ENCODE measurements at regions not wholly inside any gene's neighbourhood (a gene's known extent, or its start where the extent isn't known, plus 50 kb on each side); places are given as distances from the start of the nearest gene placed in this dataset.

- H3K4me1 ChIP-seq (ENCODE audit: low read depth) = no peaks in the 10 kb centered on the region
- no peak overlapping the region for H3K27ac ChIP-seq
- DNase-seq (ENCODE audit: low read depth in 1 of 2, low spot score in 1 of 2) = no peak
- TF ChIP-seq, protein P1, sequence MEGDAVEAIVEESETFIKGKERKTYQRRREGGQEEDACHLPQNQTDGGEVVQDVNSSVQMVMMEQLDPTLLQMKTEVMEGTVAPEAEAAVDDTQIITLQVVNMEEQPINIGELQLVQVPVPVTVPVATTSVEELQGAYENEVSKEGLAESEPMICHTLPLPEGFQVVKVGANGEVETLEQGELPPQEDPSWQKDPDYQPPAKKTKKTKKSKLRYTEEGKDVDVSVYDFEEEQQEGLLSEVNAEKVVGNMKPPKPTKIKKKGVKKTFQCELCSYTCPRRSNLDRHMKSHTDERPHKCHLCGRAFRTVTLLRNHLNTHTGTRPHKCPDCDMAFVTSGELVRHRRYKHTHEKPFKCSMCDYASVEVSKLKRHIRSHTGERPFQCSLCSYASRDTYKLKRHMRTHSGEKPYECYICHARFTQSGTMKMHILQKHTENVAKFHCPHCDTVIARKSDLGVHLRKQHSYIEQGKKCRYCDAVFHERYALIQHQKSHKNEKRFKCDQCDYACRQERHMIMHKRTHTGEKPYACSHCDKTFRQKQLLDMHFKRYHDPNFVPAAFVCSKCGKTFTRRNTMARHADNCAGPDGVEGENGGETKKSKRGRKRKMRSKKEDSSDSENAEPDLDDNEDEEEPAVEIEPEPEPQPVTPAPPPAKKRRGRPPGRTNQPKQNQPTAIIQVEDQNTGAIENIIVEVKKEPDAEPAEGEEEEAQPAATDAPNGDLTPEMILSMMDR (IDR thresholded peaks at IDR 0.05; ENCODE audit: low read depth, low read length) = no peak
- no peaks in the 10 kb centered on the region for H3K9me3 ChIP-seq (ENCODE audit: low read depth)
- no peak overlapping the region for H3K4me3 ChIP-seq
- no peaks in the 10 kb centered on the region for H3K36me3 ChIP-seq
- no peaks in the 10 kb centered on the region for H3K27me3 ChIP-seq
Measured at GRCh38 chr3:16816048-16816780, 68.5 kb upstream of the PLCL2 start.

GRCh38 chr3:16817197-16817596, 67.6 kb upstream of the PLCL2 start:
- H3K9me3 ChIP-seq (ENCODE audit: low read depth) = no peaks in the 10 kb centered on the region
- TF ChIP-seq, protein P1 (IDR thresholded peaks at IDR 0.05; ENCODE audit: low read depth, low read length) = no peak
- H3K36me3 ChIP-seq = no peaks in the 10 kb centered on the region
- H3K4me1 ChIP-seq (ENCODE audit: low read depth) = no peaks in the 10 kb centered on the region
- DNase-seq (ENCODE audit: low read depth in 1 of 2, low spot score in 1 of 2) = no peak
- H3K4me3 ChIP-seq = no peak overlapping the region
- no peak overlapping the region for H3K27ac ChIP-seq
- H3K27me3 ChIP-seq = no peaks in the 10 kb centered on the region

DNA sequence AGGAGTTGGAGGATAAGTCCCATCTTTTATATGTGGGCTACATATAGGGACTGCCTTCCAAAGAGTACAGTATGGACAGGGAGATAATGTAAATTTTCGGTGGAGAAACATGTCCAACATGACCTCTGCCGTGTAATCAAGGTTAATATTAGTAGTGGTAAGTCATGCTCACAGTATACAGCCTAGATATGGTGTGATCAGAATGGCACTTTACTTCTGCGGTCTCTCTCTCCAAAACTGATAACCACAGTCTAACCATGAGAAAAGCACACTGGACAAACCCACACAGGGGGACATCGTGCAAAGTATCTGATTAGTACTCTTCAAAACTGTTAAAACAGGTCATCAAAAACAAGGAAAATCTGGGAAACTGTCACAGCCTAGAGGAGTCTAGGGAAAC, 66.6 kb upstream of the PLCL2 start:
- H3K9me3 ChIP-seq (ENCODE audit: low read depth) = no peaks in the 10 kb centered on the region
- TF ChIP-seq, protein P1 (IDR thresholded peaks at IDR 0.05; ENCODE audit: low read depth, low read length) = no peak
- H3K4me3 ChIP-seq = no peak overlapping the region
- no peak overlapping the region for H3K27ac ChIP-seq
- no peaks in the 10 kb centered on the region for H3K4me1 ChIP-seq (ENCODE audit: low read depth)
- H3K36me3 ChIP-seq = no peaks in the 10 kb centered on the region
- H3K27me3 ChIP-seq = no peaks in the 10 kb centered on the region
- no peak for DNase-seq (ENCODE audit: low read depth in 1 of 2, low spot score in 1 of 2)

DNA sequence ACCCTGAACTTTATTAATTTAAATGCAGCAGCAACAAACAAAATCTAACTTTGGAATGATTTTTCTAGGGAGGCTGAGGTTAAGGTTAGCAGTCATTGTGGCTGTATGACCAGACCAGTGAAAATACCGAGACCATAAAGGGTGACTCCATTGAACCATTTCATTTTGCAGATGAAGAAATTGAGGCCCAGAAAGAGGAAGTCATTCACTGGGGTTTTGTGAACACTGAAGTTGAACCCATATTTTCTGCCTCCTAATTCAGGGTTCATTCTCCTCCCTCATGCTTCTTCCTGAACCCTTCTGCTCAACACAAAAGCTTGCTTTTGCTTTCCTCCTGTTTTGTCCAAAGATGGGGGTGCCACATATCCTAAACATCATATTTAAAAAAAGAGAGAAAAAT, 65.8 kb upstream of the PLCL2 start:
- Histone ChIP-seq H3K27me3 (no peaks in the 10 kb centered on the region), H3K4me3 (no peak overlapping the region), H3K27ac (no peak overlapping the region), H3K9me3 (ENCODE audit: low read depth) (no peaks in the 10 kb centered on the region), H3K4me1 (ENCODE audit: low read depth) (no peaks in the 10 kb centered on the region), H3K36me3 (no peaks in the 10 kb centered on the region)
- TF ChIP-seq, protein P1 (IDR thresholded peaks at IDR 0.05; ENCODE audit: low read depth, low read length) = no peak
- no peak for DNase-seq (ENCODE audit: low read depth in 1 of 2, low spot score in 1 of 2)

GRCh38 chr3:16820485-16820884, 64.3 kb upstream of the PLCL2 start:
- Histone ChIP-seq H3K27ac (no peak overlapping the region), H3K36me3 (no peaks in the 10 kb centered on the region), H3K4me1 (ENCODE audit: low read depth) (no peaks in the 10 kb centered on the region), H3K9me3 (ENCODE audit: low read depth) (no peaks in the 10 kb centered on the region), H3K27me3 (no peaks in the 10 kb centered on the region), H3K4me3 (no peak overlapping the region)
- DNase-seq (ENCODE audit: low read depth in 1 of 2, low spot score in 1 of 2) = no peak
- TF ChIP-seq, protein P1 (IDR thresholded peaks at IDR 0.05; ENCODE audit: low read depth, low read length) = no peak
